ENCODE measurements at regions not wholly inside any gene's neighbourhood (a gene's known extent, or its start where the extent isn't known, plus 50 kb on each side); places are given as distances from the start of the nearest gene placed in this dataset.

DNA sequence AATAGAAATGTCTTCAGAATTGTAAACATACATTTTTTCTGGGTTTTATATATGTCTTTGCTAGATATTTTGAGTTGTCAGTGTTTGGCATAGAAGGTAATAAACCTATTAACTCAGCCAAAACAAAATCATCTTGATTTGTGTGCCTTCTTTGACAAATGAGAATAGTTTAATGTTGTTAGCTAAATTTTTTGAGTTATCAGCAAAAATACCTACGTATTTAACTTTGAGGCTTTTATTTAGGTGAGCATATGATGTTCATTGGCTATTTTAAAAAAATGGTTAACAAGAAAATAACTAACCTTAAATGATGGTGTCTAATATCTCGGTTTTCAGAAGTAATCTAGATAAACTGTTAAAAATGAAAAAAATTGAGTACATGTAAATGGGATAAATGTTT is 83.2 kb upstream of the SLC5A9 start:
- dilution Hi-C loops (cut with MboI; ENCODE audit: extremely low pct_ligation_motif_present, low sequenced_read_pairs) = no loop called here
- FAIRE-seq (no peak), DNase-seq (ENCODE audit: low read depth, low spot score) (no peak)
- Histone ChIP-seq H3K27me3 (ENCODE audit: control insufficient read depth, extremely low read depth, insufficient read depth, low read length) (no peaks in the 10 kb centered on the region), H3K4me3 (ENCODE audit: control insufficient read depth in 2 of 3, extremely low read depth in 1 of 3, insufficient read depth in 2 of 3, low read depth in 1 of 3, low read length in 3 of 3) (no peak overlapping the region), H3K9ac (ENCODE audit: control insufficient read depth, extremely low read depth, insufficient read depth, low read length) (no peak overlapping the region), H3K9me3 (ENCODE audit: control insufficient read depth, low read depth, low read length) (no peaks in the 10 kb centered on the region), H3K36me3 (ENCODE audit: control insufficient read depth in 2 of 2, extremely low read depth in 1 of 2, insufficient read depth in 2 of 2, low read length in 2 of 2) (no peaks in the 10 kb centered on the region), H2AFZ (ENCODE audit: control insufficient read depth, low read length) (no peak overlapping the region), H3K79me2 (ENCODE audit: control insufficient read depth, insufficient read depth, low read length) (no peaks in the 10 kb centered on the region), H4K20me1 (ENCODE audit: control insufficient read depth, extremely low read depth, insufficient read depth, low read length) (no peaks in the 10 kb centered on the region), H3K9me1 (ENCODE audit: control insufficient read depth, extremely low read depth, insufficient read depth, low read length) (no peaks in the 10 kb centered on the region), H3K4me1 (ENCODE audit: control insufficient read depth, extremely low read depth, insufficient read depth, low read length) (no peaks in the 10 kb centered on the region), H3K4me2 (ENCODE audit: control insufficient read depth, extremely low read depth, insufficient read depth, low read depth, low read length) (no peak overlapping the region), H3K27ac (ENCODE audit: control insufficient read depth, insufficient read depth, low read length) (no peak overlapping the region)
- no peak for TF ChIP-seq EZH2 (IDR thresholded peaks at IDR 0.05; ENCODE audit: low read length)
- TF ChIP-seq, protein P1, sequence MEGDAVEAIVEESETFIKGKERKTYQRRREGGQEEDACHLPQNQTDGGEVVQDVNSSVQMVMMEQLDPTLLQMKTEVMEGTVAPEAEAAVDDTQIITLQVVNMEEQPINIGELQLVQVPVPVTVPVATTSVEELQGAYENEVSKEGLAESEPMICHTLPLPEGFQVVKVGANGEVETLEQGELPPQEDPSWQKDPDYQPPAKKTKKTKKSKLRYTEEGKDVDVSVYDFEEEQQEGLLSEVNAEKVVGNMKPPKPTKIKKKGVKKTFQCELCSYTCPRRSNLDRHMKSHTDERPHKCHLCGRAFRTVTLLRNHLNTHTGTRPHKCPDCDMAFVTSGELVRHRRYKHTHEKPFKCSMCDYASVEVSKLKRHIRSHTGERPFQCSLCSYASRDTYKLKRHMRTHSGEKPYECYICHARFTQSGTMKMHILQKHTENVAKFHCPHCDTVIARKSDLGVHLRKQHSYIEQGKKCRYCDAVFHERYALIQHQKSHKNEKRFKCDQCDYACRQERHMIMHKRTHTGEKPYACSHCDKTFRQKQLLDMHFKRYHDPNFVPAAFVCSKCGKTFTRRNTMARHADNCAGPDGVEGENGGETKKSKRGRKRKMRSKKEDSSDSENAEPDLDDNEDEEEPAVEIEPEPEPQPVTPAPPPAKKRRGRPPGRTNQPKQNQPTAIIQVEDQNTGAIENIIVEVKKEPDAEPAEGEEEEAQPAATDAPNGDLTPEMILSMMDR (optimal IDR thresholded peaks at IDR 0.05 in 1 of 3, IDR thresholded peaks at IDR 0.05 in 1 of 3, conservative IDR thresholded peaks at IDR 0.05 in 1 of 3; ENCODE audit: extremely low read depth in 1 of 3, insufficient read depth in 2 of 3, low read length in 3 of 3) = no peak

DNA sequence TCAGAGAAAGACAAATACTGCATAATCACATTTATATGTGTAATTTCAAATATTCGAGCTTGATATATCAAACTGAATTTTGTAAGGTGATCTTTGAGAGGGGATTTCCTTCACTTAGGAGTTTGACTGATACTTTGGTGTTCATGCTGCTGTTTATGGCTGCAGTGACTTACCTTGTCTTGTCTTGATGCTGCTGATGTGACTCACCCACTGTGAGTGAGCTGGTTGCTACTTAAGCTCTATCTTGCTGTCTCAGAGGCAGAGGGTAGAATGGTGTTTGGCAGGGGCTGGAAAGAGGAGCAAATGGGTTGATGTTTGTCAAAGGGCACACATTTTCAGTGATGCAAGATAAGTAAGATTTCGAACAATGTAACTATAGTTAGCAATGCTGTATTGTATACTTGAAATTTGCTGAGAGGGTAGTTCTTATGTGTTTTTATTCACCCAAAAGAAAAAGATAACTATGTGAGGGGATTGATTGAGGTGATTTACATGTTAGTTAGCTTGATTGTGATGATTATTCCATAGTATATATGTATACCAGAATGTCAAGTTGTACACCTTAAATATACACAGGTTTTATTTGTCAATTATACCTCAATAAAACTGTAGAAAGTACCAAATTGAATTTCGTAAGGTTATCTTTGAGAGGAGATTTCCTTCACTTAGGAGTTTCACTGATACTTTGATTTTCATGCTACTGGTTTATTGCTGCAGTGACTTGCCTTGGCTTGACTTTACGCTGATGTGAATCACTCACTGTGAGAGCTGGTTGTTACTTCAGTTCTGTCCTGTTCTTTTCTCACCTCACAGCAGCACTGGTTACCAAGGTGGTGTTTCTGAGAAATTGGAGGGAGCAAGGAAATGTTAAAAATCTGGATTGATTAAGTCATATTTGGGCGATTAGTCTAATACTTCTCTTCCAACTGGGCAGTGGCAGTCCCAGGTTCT is 94.5 kb upstream of the SLC5A9 start:
- DNase-seq (ENCODE audit: low read depth, low spot score) (peak; percentile 5), FAIRE-seq (peak; percentile 91)
- dilution Hi-C loops (cut with MboI; ENCODE audit: extremely low pct_ligation_motif_present, low sequenced_read_pairs) = no loop called here
- Histone ChIP-seq H3K4me2 (ENCODE audit: control insufficient read depth, extremely low read depth, insufficient read depth, low read depth, low read length) (no peak overlapping the region), H3K4me1 (ENCODE audit: control insufficient read depth, extremely low read depth, insufficient read depth, low read length) (peaks cover 8% of the 10 kb centered on the region), H4K20me1 (ENCODE audit: control insufficient read depth, extremely low read depth, insufficient read depth, low read length) (no peaks in the 10 kb centered on the region), H3K79me2 (ENCODE audit: control insufficient read depth, insufficient read depth, low read length) (no peaks in the 10 kb centered on the region), H3K27me3 (ENCODE audit: control insufficient read depth, extremely low read depth, insufficient read depth, low read length) (no peaks in the 10 kb centered on the region), H3K27ac (ENCODE audit: control insufficient read depth, insufficient read depth, low read length) (no peak overlapping the region), H3K9ac (ENCODE audit: control insufficient read depth, extremely low read depth, insufficient read depth, low read length) (no peak overlapping the region), H3K9me3 (ENCODE audit: control insufficient read depth, low read depth, low read length) (no peaks in the 10 kb centered on the region), H3K9me1 (ENCODE audit: control insufficient read depth, extremely low read depth, insufficient read depth, low read length) (no peaks in the 10 kb centered on the region), H3K4me3 (ENCODE audit: control insufficient read depth in 2 of 3, extremely low read depth in 1 of 3, insufficient read depth in 2 of 3, low read depth in 1 of 3, low read length in 3 of 3) (no peak overlapping the region), H3K36me3 (ENCODE audit: control insufficient read depth in 2 of 2, extremely low read depth in 1 of 2, insufficient read depth in 2 of 2, low read length in 2 of 2) (no peaks in the 10 kb centered on the region), H2AFZ (ENCODE audit: control insufficient read depth, low read length) (no peak overlapping the region)
- TF ChIP-seq, protein P1 (optimal IDR thresholded peaks at IDR 0.05 in 1 of 3, IDR thresholded peaks at IDR 0.05 in 1 of 3, conservative IDR thresholded peaks at IDR 0.05 in 1 of 3; ENCODE audit: extremely low read depth in 1 of 3, insufficient read depth in 2 of 3, low read length in 3 of 3) = no peak
- no peak for TF ChIP-seq EZH2 (IDR thresholded peaks at IDR 0.05; ENCODE audit: low read length)
